ENCODE measurements at regions not wholly inside any gene's neighbourhood (a gene's known extent, or its start where the extent isn't known, plus 50 kb on each side); places are given as distances from the start of the nearest gene placed in this dataset.
A peak's percentile ranks its signal among the peaks of the same experiment; 100 is the strongest.
"Not testable (repeated sequence)": the region's sequence is repeated elsewhere in the genome, so short reads cannot be mapped to it uniquely, and the experiment has no call there.

DNA sequence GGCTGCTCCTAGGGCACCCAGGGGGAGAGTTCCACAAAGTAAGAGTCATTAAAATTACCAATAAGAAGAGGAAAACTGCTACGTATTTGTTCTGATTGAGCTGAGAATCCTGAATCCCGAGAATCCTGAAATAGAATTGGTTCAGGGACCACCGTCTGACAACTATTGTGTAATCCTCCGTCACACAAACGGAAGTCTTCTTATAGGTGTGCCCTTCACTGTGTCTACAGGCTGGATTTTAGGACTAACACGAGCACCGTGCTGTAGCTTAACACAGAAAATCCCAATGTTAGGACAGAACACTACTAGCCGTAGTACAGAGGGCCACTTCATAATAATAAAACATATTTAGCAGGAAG lies 50.6 kb upstream of the RNF182 start:
- no peak for DNase-seq

GRCh38 chr6:13873288-13874190 lies 51.2 kb upstream of the RNF182 start:
- DNase-seq: peak; percentile 75

GRCh38 chr6:13872681-13873080 lies 52.1 kb upstream of the RNF182 start:
- no peak for DNase-seq

GRCh38 chr6:13872006-13872405 lies 52.7 kb upstream of the RNF182 start:
- not testable (repeated sequence) for DNase-seq

GRCh38 chr6:13870214-13870830 lies 54.4 kb upstream of the RNF182 start:
- DNase-seq: no peak

DNA sequence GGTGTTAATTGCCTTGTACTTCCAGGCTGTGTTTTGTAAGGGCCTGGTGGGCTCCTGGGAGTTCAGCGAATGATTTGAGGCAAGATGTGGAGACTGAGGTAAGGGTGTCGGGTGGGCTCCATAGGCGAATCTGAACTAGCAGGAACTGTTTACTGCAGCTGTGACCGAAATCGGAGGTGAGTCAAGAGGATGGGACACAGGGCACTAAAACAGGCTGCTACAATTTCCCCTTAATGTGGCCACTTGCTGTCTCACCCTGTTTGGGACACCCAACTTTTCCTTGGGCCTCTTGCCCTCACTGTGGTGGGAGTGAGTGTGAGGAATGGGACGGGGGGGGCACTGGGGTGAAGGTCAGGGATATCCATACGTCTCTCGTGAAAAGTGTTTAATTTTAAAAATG lies 53.9 kb upstream of the MCUR1 start:
- no peak for DNase-seq

DNA sequence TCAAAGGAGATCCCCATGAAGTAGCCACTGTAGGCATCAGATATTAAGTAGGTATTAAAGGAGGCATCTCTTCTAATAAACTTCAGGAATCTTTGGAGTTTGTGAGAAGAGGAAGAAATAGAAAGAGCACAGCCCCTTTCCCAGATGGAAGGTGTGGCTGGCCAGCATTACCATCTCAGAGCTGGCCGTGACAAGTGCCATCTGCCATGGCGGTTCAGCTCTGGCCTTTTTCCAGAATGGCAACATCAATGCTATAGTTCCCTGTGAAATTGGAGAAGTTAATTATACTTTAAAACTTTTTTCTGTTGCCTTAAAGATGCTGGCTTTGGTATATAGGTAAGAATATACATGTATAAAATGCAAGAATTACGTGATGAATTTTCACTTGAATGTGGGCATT lies 51.9 kb upstream of the MCUR1 start:
- DNase-seq: no peak

DNA sequence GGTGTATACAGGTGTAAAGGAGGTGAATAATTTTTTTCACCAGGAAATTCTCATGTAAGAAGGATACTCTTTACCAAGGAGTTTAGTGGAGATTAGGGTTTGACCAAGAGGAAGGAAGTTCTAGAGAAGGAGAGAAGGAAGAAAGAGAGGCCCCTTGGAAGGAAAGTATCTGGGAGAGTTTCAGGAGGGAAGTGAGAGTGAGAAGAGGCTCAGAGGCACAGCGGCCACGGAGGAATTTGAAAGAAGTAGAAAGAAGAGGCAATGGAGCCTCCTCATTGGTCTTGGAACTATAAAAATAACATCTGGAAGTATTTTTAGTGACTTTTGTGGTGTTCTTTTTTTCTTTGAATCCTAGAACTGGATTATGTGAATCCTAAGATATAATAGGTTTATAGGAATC lies 50.8 kb upstream of the MCUR1 start:
- no peak for DNase-seq

DNA sequence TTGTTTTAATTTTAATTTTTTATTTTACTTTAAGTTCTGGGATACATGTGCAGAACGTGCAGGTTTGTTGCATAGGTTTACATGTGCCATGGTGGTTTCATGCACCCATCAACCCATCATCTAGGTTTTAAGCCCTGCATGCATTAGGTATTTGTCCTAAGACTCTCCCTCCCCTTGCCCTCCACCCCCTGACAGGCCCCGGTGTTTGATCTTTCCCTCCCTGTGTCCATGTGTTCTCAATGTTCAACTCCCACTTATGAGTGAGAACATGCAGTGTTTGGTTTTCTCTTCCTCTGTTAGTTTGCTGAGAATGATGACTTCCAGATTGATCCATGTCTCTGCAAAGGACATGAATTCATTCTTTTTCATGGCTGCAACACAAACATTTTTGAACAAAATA lies 50.3 kb upstream of the MCUR1 start:
- DNase-seq: not testable (repeated sequence)

All from NCI-H2227 treated with DMSO at 0.1 percent for 48 hours (cell line).